LHCN-M2 (cell line): ENCODE measurements at regions not wholly inside any gene's neighbourhood (a gene's known extent, or its start where the extent isn't known, plus 50 kb on each side); places are given as distances from the start of the nearest gene placed in this dataset.

Experiments used
- DNase-seq: peaks from one replicate; pipeline ENCODE4 v3.0.0-alpha.2; 2012; ENCODE audit warnings: low read depth

DNA sequence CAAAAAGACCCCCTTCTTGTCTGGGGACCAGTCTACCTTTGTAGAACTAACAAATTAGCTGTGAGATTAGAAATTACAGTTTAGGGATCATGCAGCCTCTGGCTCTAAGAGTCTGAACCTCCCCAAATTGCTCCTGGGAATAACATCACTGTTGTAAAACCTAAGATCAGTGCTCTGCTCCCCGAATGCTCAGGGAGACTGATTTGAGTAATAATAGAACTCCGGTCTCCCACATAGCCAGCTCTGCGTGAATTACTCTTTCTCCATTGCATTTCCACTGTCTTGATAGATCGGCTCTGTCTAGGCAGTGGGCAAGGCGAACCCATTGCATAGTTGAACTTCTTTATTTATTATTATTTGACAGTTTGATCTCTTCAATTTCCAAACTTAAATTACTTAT, 160.8 kb upstream of the VCX3A start:
- no peak for DNase-seq

GRCh38 chrX:6694977-6695376, 160.1 kb upstream of the VCX3A start:
- DNase-seq = no peak

- no peak for DNase-seq
Measured at GRCh38 chrX:6694221-6694620, 159.3 kb upstream of the VCX3A start.

GRCh38 chrX:6693051-6693450, 158.1 kb upstream of the VCX3A start:
- no peak for DNase-seq

DNA sequence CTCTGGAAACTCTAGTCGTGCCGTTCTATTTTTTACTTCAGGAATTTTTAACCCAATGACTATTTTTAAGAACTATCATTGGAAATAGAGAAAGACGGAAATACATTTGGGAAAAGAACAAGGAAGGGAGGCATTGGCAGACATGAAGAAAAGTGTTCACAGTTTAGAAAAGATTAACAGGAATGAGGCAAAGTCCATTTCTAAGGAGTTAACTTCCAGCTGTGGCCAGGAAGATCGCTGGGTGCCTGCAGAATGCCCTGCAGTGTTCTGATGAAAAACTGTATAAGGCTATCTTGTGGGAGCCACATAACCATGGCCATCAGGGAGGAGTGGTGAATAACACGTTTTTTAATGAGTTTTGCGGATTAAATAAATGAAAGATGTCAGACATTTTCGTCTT, 150.6 kb upstream of the VCX3A start:
- no peak for DNase-seq

- DNase-seq = no peak
Measured at GRCh38 chrX:6683353-6683752, 148.4 kb upstream of the VCX3A start.

DNA sequence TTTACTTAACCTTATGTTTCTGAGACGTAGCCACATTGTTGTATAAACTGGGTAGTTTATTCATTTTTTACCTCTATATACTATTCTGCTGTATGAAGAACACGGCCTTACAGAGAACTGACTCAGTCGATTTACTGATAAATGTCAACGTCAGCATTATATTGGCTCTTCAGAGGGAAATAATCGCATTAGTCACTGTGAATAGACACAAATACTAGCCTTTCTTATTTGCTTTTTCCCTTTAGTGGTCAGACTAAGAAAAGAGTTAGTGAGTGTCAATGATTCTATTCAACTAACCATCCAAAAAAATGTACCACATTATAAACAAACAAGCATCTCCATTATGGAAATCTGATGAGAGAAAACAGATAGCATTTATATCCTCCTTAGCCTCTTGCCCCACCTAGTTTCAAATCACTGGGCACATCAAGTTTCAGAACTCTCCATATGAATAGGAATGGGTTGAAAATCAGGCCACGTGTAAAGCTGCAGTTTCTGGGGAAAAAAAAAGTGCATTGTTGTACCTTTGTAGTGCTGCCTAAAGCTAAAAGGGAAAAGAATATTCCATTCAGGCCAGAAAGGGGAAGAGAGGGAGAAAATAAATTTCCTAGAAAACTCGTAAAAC, 146.7 kb upstream of the VCX3A start:
- no peak for DNase-seq

DNA sequence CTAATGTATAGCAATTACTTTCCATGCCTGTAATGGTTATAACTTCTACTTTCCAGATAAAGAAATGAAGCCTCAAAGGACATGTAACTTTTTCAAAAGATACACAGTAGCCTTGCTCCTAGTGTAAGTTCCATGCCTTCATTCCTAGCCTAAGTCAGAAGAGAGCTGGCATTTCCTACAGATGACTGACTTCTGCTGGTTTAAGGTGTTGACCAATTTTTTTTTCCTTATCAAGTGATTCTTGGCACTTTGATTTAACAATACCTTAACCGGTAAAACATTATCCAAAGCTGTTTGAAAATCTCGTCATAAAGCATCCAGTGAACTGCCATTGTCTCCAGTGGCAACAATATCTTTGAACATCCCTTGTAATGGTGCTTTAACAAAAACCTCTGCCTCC, 145.1 kb upstream of the VCX3A start:
- DNase-seq = no peak

DNA sequence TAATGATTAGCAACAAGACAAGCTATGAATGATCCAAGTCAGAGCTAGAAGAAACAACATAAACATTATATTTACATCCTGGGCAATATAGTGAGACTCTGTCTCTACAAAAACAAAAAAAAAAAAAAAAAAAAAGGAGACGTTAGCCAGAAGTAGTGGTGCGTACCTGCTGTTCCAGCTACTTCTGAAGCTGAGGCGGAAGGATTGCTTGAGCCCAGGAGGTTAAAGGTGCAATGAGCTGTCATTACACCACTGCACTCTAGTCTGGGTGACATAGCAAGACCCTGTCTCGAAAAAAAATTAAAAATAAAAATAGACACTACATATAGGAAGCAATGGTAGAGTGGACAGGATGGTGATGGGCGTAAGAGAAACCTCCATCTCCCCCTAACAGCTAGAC, 144.6 kb upstream of the VCX3A start:
- DNase-seq = no peak

GRCh38 chrX:6678313-6678712, 143.4 kb upstream of the VCX3A start:
- DNase-seq = no peak

DNA sequence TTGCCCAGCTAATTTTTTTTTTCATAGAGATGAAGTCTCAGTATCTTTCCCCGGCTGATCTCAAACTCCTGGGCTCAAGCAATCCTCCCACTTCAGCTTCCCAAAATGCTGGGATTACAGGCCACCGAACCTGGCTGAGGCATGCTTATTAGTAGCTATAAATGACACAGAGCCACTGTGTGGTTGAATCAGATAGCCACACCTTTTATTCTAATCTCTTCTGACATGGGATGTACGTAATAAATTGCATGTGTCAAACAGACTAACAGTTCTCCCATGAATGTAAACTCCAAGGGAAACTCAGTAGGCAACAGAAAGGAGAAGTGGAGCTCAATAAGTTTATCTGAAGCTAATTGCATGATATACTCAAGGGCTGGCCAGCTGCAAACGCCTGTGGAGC, 139.8 kb upstream of the VCX3A start:
- DNase-seq = no peak

DNA sequence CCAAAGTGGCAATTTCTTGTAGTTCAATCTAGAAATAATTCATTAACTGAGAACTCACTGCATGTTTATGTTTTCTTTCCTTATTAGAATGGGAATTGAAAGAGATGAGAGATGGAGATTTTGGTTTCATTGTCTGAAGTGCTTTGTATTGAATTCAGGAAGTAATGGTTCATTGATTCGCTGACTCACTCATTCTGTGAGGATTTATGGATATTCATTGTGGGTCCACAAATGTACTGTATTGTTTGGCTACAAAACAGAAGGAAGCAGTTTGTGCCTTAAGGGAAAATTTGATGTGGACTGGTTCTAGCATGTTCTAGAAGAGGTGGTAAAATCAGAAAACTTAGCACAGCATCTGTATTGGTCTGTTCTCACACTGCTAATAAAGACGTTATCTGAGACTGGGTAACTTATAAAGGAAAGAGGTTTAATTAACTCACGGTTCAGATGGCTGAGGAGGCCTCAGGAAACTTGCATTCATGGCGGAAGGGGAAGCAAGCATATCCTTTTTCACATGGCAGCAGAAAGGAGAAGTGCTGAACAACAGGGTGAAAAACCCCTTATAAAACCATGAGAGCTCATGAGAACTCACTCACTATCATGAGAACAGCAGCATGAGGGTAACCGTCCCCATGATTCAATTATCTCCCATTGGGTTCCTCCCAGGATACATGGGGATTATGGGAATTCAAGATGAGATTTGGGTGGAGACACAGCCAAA, 132.3 kb upstream of the VCX3A start:
- DNase-seq = no peak

GRCh38 chrX:6666624-6667023, 131.7 kb upstream of the VCX3A start:
- no peak for DNase-seq

DNA sequence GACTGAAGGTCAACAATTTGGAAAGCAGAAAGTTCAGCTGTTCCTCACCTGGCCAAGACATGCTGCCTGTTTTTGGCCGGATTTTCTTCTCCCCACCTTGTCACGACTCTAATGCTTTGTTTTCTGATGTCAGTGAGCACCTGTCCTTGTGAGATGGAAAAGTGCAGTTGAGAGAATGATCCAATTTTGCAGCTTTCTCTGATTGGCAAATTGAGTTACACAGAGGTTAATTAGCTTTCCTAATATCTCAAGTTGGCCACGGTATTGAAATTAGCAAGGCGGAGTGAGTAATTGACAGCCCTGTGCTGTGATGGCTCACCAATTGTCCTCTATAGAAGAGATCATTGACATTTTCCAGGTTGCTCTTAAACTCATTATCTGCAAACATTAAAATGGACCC, 126.8 kb upstream of the VCX3A start:
- no peak for DNase-seq

DNA sequence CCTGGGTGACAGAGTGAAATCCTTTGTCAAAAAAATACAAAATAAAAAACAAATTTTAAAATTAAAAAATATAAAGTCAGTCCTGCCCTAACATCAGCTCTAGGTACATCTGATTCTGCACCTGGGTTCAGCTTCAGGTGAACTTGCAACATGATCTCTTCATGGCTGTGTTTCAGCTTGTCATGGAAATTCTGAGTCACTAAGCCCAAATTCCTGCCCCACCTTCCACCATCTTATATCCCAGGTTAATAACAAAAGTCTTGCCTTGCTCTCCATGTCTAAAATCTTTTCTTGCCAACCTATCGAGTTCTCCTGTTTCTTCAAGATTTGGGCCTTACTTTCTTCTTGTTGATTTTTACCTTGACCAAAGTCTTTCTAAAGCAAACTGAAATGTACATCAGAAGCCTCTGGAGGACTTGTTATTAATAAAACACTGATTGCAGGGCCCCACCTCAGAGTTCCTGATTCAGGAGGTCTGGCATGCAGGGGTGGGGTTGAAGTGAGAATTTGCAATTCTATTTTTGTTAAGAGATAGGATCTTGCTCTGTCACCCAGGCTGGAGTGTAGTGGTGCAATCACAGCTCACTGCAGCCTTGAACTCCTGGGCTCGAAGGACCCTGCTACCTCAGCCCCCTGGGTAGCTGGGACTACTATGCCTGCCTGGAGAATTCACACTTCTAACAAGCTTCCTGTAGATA, 125.8 kb upstream of the VCX3A start:
- no peak for DNase-seq

DNA sequence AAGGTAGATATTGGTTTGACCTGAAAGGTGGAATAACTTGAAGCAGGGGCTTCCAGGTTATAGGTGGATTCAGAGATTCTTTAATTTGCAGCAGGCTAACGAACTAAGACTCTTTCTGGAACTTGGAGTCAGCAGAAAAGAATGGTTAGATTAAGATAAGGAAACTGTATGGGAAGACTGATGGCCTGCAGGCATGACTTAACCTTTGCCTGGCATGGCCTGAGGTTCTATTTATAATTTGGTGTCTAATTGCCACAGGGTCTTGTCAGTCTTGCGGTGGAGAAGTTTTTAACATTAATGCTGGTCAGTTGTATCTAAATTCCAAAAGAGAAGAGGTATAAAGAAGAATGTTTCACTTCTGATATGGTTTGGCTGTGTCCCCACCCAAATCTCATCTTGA, 110.3 kb upstream of the VCX3A start:
- DNase-seq = no peak

- no peak for DNase-seq
Measured at GRCh38 chrX:6644411-6644810, 109.5 kb upstream of the VCX3A start.

GRCh38 chrX:6640727-6641126, 105.8 kb upstream of the VCX3A start:
- DNase-seq = no peak

GRCh38 chrX:6614506-6614905, 79.6 kb upstream of the VCX3A start:
- no peak for DNase-seq

DNA sequence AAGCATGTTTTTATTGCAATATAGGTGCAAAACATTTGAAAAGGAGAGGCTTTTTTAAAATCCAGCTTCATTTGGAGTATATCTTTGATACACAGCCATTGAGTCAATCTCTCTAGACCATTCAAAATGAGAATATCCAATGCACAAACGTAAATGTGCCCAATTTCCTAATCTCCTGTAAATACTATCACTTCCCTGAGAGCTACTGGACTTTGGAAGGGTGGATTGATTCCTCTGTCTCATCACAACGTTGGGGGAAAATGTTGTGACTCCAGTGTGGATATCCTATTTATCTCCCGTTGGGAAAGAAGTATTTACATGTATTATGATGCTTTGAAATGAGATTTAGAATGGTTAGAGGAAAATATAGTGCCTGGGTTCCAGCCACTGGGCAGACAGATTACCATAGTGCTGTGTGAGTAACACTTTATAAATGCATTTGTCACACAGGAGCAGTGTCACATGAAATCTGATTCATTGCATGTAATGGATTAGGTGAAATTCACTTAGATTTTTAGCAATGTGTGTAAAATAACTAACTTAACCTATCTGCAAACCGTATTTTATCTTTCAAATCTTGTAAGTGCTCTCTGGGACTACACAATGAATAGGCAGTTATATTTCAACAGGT, 64.4 kb upstream of the VCX3A start:
- no peak for DNase-seq
